GM19035 (cell line): ENCODE measurements at regions not wholly inside any gene's neighbourhood (a gene's known extent, or its start where the extent isn't known, plus 50 kb on each side); places are given as distances from the start of the nearest gene placed in this dataset.
A peak's percentile ranks its signal among the peaks of the same experiment; 100 is the strongest.

Experiments used
- ATAC-seq: cut with Tn5 transposase; IDR thresholded peaks from one replicate; pipeline ENCODE4 v1.9.1; 2021; ENCODE audit not compliant: unreplicated experiment

DNA sequence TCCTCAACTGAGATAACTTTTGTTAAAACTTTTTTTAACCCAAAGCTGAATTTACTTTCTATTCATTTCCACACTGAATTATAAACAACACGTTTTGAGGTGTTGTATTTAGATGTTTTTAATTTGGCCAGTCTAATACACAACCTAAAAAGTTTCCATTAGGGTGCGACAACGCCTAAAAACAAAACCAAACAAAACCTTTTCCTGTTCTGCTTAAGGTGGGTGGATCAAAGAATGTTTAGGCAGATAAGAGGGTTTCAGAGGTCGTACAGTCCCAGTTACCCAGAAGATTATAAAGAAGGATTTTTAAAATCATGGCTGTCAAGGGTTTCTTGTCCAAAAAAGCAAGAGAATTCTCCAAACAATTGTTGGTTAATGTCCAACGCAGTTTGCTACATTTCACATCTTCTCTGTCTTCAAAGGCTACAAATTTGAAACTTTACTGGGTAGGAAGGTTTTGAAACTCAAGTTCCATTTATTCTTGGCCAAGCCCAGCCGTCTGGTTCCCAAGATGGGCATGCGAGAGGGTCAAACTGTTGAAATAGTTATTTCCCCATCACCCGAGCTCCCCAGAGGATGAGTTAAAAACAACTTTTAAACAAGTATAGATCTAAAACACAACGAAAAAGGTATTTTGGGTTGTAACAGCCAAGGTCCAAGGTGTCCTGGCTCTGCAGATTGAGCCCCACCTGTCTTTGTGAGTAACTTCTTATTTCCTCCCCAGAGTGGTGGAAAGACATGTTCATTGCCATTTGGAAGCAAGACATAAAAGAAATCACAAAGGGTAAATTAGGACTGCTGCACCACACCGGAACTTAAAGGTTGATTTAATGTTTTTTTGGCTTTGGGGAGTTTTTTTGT lies 122.8 kb upstream of the MAP3K1 start:
- peak; percentile 61 for ATAC-seq

- ATAC-seq = no peak
Measured at GRCh38 chr5:56688402-56688801, 126.9 kb upstream of the MAP3K1 start.

DNA sequence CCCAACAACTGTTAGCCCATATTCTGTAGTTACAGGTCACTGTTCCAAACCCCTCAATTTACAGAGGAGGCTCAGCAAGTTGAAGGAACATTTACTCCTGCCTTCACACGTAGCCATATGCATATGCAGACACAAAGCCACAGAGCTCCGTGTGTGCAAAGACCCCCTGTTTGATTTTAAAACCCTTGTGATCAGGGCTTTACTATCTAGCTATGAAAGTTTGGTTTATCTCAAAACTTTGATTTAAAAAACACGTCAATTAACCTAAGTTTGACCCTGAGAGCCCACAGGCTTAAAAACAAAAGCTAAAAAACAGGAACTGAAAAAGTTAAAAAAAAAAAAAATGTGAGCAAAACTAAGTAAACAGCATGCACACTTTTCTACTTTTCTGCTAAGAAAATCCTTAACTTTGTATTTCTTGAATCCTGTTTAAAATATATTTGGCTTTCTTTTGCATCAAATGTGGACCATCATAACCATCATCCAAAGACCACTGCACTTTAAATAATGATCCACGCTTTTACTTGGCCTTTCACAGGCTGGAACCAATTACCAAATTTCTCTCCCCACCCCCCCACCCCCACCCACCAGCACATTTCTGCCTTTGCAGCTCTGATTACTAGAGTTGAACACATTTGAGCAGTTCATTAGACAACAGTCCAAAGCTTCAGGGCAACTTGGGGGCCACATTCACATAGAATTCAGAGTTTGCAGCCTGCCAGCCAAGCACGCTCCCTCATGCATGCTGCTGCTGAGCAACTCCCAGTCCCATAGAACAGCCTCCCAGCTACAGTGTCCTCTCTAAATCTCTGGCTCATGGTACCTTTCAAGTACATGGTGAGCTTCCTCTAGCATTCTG lies 128.8 kb upstream of the MAP3K1 start:
- peak; percentile 67 for ATAC-seq

DNA sequence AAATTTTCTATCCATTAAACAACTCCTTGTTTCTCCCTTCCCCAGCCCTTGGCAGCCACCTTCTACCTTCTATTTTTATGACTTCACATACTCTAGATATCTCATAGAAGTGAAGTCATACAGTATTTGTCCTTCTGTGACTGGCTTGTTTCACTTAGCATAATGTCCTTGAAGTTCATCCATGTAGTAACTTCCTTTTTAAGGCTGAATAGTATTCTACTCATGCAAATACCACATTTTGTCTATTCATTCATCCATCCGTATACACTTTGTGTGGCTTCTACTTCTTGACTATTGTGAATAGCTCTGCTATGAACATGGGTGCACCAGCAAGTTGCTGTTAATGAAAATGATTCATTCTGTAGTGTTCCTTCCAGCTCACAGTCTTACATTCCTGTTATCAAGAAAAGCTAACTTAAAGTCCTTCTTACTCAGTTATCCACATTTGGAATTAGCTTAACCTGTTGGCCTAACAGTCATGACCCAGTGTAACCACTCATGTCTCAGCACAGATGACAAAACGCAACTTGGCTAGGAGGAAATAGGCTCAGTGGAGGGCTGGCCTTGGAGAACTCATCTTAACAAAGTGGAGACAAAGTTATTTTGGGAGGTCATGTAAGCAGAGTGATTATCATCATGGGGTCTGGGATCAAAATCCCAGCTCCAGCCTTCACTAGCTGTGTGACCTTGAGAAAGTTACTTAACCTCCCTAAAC lies 129.7 kb upstream of the MAP3K1 start:
- no peak for ATAC-seq

- no peak for ATAC-seq
Measured at GRCh38 chr5:56684159-56684558, 131.2 kb upstream of the MAP3K1 start.

- no peak for ATAC-seq
Measured at GRCh38 chr5:56683733-56684132, 131.6 kb upstream of the MAP3K1 start.

DNA sequence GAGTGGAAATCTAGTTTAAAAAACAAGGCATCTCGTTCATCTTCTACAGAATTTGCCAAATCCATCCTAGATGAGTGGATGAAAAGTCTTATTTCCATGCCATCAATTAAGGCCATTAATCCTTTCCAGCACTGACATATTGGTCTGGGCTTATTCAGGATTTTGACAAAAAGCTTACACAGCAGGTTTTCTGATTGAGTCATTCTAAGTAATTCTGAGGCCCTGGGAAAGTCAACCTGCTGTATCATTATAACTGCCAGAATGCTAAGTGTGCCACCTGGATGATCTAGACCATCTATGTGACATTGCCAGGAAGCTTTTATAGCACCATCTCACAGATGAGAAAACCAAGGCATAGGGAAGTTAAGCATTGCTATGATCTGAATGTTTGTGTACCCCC lies 132.1 kb upstream of the MAP3K1 start:
- no peak for ATAC-seq

DNA sequence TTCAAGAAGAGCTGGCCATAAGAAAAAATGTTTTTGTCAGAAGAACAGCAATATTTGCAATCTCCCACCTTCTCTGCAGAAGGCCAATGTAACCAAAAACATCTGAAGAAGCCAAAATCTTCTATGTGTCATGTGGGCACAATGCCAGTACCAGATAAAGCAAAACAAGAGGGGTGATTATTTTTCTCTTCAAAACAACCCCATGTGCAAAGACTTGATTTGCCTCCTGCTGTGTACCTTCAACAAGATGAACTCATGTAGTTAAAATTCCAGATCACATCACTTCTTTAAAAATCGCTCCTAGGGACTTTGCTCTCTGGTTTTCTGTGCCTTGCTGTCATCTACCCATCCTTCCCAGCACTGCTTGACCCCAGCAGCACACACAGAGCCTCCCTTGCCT lies 134.0 kb upstream of the MAP3K1 start:
- no peak for ATAC-seq

DNA sequence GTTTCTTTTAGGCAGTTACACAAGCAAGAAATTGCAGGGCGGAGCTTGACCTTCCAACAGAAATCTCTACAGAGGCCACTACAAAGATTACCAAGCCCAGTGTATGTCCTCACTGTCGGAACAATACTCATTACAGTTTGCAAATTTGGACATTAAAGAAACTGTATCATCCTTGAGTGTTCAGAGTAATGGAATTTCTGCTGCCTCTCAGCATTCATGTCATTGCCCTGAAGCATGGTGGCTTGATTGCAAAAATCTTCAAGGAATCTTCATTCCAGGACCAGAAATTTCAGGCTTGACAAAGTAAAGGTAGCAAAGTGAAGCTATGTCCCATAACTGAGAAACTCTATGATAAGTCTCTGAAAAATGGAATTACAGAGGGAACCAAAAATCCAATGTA lies 134.6 kb upstream of the MAP3K1 start:
- no peak for ATAC-seq

DNA sequence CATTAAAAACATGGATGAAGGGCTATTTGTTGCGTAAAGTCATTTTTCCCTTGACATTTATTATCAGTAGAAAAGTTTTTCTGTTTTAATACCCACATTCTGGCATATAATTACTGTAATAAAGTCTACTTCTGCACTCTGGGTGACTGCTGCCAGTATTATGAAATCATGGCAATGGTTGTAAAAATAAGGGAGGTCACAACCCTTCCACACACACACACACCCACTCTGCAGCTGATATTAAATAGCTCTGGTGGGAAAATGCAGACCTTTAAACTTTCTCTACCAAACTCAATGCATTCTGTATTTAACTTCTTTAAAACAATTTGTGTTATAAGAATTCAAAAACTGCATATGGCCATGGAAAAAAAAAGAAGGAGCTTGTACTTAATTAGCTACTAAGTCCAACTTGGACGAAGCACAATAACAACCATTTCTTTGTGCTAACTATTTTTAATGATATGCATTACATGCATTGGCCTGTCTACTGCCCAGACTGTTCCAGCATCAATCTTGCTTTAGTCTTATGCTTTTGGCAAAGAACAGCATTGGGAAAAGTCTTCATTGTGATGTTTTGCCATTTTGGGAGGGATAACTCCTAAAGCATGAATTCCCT lies 137.6 kb upstream of the MAP3K1 start:
- ATAC-seq = no peak

- no peak for ATAC-seq
Measured at GRCh38 chr5:56676091-56676768, 139.1 kb upstream of the MAP3K1 start.

GRCh38 chr5:56674441-56674840 lies 140.9 kb upstream of the MAP3K1 start:
- no peak for ATAC-seq

DNA sequence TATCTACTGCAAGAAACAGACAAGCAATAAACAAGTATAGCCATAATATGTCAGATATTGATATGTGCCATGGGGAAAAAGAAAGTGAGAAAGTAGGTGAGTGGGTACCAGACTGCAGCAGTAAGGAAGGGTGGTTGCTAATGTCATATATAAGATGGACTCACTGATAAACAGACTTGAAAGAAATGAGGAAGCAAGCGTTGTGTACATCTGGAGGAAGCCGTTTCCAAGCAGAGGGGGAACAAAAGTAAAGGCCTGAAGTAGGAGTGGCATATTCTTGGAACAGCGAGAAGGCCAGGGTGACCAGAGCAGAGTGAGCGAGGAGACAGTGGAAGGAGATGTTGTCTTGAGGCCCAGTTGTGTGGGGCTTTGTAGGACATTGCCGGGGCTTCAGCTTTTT lies 142.2 kb upstream of the MAP3K1 start:
- no peak for ATAC-seq

DNA sequence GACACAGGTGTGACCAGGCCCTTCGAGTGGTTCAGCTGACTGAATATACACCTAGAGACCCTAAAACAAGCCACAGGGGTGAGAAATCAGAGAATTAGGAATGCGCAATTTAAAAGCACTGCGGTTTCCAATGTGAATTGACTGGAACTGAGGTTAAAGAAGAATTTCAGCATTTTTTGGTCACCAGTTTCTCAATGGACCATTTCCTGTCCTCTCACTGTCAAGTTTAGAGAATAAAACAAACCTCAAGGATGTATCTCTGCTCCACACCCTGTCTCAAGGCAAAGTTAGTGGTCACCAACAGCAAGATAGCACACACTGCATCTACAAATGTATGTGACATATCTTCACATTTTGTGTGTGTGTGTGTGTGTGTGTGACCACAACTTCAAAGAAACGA lies 143.8 kb upstream of the MAP3K1 start:
- ATAC-seq = no peak

- ATAC-seq = no peak
Measured at GRCh38 chr5:56670916-56671315, 144.4 kb upstream of the MAP3K1 start.

DNA sequence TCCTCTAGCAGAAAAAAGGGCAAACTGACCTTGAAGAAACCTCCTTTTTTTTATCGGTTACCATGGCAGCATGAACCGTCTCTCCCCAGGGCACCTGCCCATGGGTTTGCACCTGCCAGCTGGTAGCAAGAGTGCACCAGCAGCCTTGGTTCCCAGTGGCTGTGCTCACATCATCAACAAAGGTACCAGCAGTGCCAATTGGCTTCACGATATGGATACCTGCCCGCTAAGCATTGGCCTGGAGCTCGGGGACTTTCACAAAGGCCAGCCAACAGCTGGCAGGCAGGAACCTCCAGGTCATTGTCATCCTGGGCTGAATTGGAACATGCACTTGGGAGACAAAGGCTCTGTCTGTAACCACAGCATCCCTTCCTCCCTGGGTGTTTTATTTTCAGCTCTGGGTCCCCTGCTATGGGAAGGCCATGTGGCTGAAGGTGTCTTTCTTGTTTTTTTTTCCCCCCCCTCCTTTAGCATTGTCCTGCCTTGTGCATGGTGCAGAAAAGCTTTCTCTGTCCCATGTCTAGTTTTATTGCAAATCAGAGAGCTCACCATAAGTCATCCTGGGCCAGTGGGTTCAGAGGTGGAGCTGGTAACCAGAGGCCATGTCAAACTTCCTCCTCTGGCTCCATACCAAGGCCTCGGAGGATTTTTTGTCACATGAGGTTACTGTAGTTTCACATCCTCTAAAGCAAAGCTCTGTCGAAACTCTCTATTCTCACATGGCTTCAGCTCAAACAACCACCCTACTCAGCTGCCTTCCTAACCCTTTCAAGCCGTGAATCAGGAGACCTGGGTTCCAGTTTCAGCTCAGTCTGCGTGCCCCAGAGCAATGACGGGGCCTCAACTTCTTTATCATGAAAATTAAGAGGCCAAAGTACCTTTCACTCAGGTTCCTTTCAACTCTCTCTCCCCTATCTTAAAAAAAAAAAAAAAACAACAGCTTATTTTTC lies 145.5 kb upstream of the MAP3K1 start:
- peak; percentile 99 for ATAC-seq

- ATAC-seq = no peak
Measured at GRCh38 chr5:56668996-56669395, 146.4 kb upstream of the MAP3K1 start.

DNA sequence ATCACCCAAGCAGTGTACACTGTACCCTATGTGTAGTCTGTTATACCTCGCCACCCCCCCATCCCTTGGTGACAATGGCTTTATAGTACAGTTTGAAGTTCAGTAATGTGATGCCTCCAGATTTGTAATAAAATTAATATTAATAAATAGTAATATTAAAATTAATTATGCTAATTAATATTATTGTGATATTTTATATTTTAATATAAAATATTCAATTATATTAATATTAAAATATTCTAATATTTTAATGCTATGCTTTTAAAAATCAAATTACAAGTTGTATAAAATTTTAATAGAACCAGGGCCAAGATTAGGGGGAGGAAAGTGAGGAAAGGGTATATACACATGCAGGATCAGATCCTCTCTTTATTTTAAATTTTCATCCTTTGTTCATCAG lies 147.7 kb upstream of the MAP3K1 start:
- ATAC-seq = no peak

DNA sequence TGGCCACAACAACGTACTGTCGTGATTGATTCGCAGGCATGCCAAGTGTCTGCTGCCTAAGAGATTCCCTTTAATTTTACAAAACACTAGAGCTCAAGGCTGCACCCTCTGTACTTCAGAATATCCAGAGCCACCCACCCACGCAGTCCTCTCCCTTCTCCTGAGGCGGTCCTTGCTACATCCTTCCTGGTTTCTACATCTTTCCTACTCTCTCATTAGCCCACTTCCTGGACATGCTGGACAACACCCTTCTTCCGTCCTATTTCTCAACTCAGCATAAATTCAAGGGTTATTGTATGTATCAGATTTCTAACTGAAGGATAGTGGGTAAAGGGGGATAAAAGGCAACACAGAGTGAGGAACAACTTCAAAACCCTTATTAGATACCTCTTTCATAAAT lies 148.4 kb upstream of the MAP3K1 start:
- no peak for ATAC-seq
